ENCODE measurements at regions not wholly inside any gene's neighbourhood (a gene's known extent, or its start where the extent isn't known, plus 50 kb on each side); places are given as distances from the start of the nearest gene placed in this dataset.
"Not testable (repeated sequence)": the region's sequence is repeated elsewhere in the genome, so short reads cannot be mapped to it uniquely, and the experiment has no call there.

- not testable (repeated sequence) for DNase-seq (ENCODE audit: low read depth)
Observed at GRCh38 chr3:195999176-195999575, 82.7 kb downstream of the TFRC start.

DNA sequence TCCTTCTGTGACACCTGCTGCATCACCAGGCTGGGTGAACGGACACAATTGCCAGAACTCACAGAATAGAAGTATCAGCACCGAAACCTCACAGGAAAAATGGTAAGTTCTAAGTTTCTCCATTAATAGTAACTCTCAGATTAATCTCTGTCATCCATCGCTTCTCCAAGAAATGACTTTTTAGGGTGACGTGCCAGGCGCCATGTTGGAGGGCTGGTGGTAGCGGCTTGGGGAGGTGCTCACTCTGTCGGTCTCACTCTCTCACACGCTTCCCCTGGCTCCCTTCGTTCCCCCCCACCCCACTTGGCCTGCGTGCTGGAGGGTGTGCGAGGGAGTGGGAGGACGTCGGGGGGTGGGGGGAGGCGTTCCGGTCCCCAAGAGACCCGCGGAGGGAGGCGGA lies 85.6 kb downstream of the TFRC start:
- DNase-seq (ENCODE audit: low read depth): not testable (repeated sequence)

DNA sequence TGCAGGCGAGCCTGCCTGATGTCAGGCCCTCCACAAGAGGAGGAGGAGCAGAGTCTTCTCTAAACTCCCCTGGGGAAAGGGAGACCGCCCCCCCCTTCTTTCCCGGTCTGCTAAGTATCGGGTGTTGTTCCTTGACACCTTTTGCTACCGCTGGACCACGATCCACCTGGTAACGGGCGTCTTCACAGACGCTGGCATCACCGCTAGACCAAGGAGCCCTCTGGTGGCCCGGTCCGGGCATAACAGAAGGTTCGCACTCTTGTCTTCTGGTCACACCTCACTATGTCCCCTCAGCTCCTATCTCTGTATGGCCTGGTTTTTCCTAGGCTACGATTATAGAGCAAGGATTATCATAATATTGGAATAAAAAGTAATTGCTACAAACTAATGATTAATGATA lies 86.0 kb upstream of the TNK2 start:
- peak; percentile 50 for DNase-seq (ENCODE audit: low read depth)

DNA sequence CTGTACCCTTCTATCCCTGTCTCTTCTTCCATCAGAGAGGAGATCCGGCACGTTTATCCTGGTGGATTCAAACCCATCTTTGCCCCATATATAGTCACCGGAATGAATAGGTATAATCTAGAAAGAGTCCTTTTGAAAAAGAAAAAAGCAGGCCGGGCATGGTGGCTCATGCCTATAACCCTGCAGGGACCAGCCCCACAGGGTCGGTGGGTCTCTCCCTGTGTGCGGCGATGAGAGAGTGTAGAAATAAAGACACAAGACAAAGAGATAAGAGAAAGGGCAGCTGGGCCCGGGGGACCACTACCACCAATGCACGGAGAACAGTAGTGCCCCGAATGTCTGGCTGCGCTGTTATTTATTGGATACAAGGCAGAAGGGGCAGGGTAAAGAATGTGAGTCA lies 85.3 kb upstream of the TNK2 start:
- DNase-seq (ENCODE audit: low read depth): not testable (repeated sequence)

- DNase-seq (ENCODE audit: low read depth): not testable (repeated sequence)
Observed at GRCh38 chr3:195992956-195993595, 84.7 kb upstream of the TNK2 start.

GRCh38 chr3:195991986-195992385 lies 83.6 kb upstream of the TNK2 start:
- not testable (repeated sequence) for DNase-seq (ENCODE audit: low read depth)

DNA sequence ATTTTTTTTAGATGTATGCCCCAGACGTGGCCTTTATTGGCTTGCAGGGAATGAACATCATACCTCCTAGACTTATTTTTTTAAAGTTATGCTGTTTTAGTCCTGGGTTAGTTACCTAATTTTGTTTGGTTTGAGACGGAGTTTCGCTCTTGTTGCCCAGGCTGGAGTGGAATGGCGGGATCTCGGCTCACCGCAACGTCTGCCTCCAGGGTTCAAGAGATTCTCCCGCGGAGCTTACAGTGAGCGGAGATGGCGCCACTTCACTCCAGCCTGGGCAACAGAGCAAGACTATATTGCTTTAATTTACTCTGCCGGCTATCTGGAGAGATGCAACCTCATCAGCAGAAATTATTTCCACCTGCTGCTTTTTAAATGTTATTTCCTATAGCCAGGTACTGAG lies 82.9 kb upstream of the TNK2 start:
- DNase-seq (ENCODE audit: low read depth): not testable (repeated sequence)

DNA sequence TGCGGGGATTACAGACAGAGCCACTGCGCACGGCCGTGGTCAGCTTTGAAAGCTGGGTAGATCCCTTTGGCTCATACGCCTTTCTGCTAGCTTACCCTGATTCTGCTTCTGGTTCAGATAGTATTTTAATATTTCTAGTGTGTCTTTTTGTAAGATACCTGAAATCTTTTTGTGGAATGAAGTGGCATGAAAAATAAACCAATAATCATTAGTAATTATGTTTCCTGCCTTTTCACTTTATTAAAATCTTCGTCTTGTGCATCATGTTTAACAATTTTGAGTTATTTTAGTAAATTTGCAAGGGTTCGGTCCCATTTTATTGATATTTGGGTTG lies 82.5 kb upstream of the TNK2 start:
- DNase-seq (ENCODE audit: low read depth): not testable (repeated sequence)

- peak; percentile 85 for DNase-seq (ENCODE audit: low read depth)
Observed at GRCh38 chr3:195989921-195990840, 81.8 kb upstream of the TNK2 start.

- not testable (repeated sequence) for DNase-seq (ENCODE audit: low read depth)
Observed at GRCh38 chr3:195989197-195989920, 81.0 kb upstream of the TNK2 start.

GRCh38 chr3:195988764-195989163 lies 80.4 kb upstream of the TNK2 start:
- not testable (repeated sequence) for DNase-seq (ENCODE audit: low read depth)

GRCh38 chr3:195987001-195987400 lies 78.7 kb upstream of the TNK2 start:
- DNase-seq (ENCODE audit: low read depth): not testable (repeated sequence)

GRCh38 chr3:195986576-195986975 lies 78.2 kb upstream of the TNK2 start:
- not testable (repeated sequence) for DNase-seq (ENCODE audit: low read depth)

GRCh38 chr3:195985348-195985920 lies 77.1 kb upstream of the TNK2 start:
- not testable (repeated sequence) for DNase-seq (ENCODE audit: low read depth)

DNA sequence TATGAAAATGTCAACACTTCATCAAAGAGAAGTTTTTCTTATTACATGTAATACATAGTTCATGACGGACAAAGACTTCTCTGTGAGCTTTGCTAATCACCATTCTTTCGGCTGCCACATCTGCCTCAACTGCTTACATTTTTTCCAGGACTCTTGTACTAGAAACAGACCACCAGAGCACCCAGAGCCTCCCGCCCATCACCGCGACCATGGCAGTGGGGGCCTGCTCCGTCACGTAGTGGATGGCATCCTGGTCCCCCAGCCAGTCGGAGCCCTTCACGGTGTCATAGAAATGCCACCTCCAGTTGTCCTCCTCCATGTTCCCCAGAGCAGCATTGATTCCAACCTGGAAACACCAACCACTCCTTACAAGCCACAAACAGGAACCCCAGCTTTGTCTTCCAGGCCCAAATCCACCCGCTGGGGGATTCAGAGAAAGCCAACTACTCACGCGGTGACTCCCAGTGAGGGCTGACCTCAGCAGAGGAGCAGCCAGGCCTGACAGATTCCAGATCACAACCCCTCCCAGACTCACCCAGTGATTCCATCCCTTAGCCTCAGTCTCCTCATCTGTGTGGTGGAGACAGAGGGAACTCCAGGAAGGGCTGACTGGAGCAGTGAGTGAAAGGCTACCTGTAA lies 76.2 kb upstream of the TNK2 start:
- not testable (repeated sequence) for DNase-seq (ENCODE audit: low read depth)

GRCh38 chr3:195983880-195984279 lies 75.5 kb upstream of the TNK2 start:
- not testable (repeated sequence) for DNase-seq (ENCODE audit: low read depth)

DNA sequence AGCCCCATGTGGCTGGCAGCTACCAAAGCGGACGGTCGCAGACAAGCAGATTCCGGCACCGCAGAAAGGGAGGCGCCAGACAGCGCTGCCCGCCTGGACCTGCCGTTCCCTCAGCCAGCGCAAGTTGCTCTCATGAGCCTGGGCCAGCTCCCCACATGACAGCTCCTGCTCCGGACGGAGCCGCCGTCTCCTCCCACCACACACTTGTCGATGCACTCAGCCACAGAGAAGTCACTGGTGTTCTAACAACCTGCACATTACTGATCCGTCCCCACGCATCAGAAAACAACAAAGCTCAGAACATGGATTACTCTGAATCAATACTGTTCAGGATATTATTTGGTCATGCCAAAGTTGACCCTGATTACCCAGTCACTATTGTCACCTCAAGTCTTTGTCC lies 74.4 kb upstream of the TNK2 start:
- not testable (repeated sequence) for DNase-seq (ENCODE audit: low read depth)

DNA sequence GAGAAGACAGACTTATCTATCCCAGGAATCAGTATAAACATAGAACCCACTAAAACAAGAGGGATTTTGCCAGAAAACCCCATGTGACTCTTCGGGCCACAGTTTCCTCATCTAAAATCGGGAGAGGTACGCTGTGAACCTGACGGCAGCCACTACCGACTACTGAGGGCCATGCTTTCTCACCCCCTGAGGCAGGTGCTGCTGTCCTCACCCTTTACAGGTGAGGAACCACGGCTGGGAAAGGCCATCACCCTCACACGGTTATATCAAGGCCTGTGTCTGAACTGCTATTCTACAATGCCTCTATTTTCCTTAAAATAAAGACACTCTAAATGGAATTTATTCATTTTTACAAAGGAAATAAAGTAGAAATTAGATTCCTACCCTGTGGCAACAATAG lies 73.4 kb upstream of the TNK2 start:
- DNase-seq (ENCODE audit: low read depth): not testable (repeated sequence)

GRCh38 chr3:195979877-195980276 lies 71.5 kb upstream of the TNK2 start:
- not testable (repeated sequence) for DNase-seq (ENCODE audit: low read depth)

- not testable (repeated sequence) for DNase-seq (ENCODE audit: low read depth)
Observed at GRCh38 chr3:195978585-195978984, 70.2 kb upstream of the TNK2 start.

DNA sequence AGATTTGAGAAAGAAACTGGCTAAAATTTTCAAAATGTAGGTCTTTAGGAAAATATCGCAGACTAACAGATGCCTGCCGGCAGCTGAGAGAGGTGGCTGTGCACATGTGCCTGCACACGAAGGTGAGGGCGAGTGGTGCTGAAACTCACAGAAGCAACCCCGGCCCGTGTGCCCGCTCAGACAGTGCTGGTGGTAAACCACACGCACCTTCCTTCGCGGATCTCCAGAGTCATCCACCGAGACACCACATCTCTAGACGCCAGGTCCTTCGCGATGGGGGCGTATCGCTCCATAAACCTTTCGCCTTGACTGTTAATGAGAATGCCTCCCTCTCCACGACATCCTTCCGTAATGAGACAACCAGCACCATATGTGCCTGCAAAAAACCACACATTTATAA lies 68.5 kb upstream of the TNK2 start:
- not testable (repeated sequence) for DNase-seq (ENCODE audit: low read depth)

DNA sequence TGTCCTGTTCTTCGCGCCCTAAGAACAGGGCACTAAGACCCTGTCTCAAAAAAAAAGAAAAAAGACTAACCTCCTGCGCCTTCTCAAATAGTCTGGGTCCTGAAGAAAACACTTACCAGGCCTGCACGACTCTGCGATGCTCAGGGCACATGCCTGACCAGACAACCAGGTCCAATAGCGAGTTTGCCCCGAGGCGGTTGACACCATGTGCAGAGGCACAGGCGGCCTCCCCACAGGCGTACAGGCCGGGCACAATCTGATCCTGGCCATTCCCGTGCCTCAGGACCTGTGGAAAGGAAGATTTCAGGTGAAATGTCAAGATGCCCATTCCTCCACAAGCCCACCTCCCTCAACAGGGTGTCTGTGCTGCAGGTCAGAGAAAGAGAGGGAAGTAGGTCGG lies 65.9 kb upstream of the TNK2 start:
- DNase-seq (ENCODE audit: low read depth): not testable (repeated sequence)
